Neural cell (in vitro differentiated cells): ENCODE measurements at regions not wholly inside any gene's neighbourhood (a gene's known extent, or its start where the extent isn't known, plus 50 kb on each side); places are given as distances from the start of the nearest gene placed in this dataset.

Source experiments
- H2AFZ ChIP-seq: fragments of 200-600, 300-800 bp; sonication (generic), shearing (Covaris generic); 2 replicates; pipeline ENCODE4 v1.6.0; 2014; ENCODE audit warnings: low read depth, mild to moderate bottlenecking, antibody characterized with exemption, low read length, moderate library complexity
- H3F3A ChIP-seq: fragments of 200-600 bp; shearing (Covaris generic); 2 replicates; pipeline ENCODE4 v1.6.1; 2016; ENCODE audit warnings: mild to moderate bottlenecking, moderate library complexity, mixed read lengths, antibody characterized with exemption, low read length; ENCODE audit not compliant: insufficient read depth, poor library complexity, severe bottlenecking
- H3K27ac ChIP-seq: fragments of 200-600, 300-800 bp; sonication (generic), shearing (Covaris generic); 2 replicates; pipeline ENCODE4 v1.5.1; 2014; ENCODE audit warnings: mild to moderate bottlenecking, low read length, moderate library complexity
- H3K27me3 ChIP-seq: fragments of 300-800, 200-600 bp; sonication (generic), shearing (Covaris generic); 2 replicates; pipeline ENCODE4 v1.6.0; 2014; ENCODE audit warnings: mild to moderate bottlenecking, low read depth, low read length, moderate library complexity; ENCODE audit not compliant: insufficient read depth
- H3K36me3 ChIP-seq: fragments of 300-800, 200-600 bp; sonication (generic), shearing (Covaris generic); 2 replicates; pipeline ENCODE4 v1.5.1; 2014; ENCODE audit warnings: mild to moderate bottlenecking, antibody characterized with exemption, low read length, moderate library complexity; ENCODE audit not compliant: insufficient read depth
- H3K4me2 ChIP-seq: fragments of 300-800, 200-600 bp; sonication (generic), shearing (Covaris generic); 2 replicates; pipeline ENCODE4 v1.6.0; 2014; ENCODE audit warnings: mild to moderate bottlenecking, low read length
- H3K4me3 ChIP-seq: fragments of 300-800, 200-600 bp; sonication (generic), shearing (Covaris generic); 2 replicates; pipeline ENCODE4 v1.5.1; 2014; ENCODE audit warnings: mild to moderate bottlenecking, low read length, moderate library complexity
- H3K79me2 ChIP-seq: fragments of 200-600 bp; shearing (Covaris generic); replicated peaks from 2 replicates; pipeline ENCODE4 v1.6.0; 2014; ENCODE audit warnings: mild to moderate bottlenecking, low read length, moderate library complexity; ENCODE audit not compliant: insufficient read depth
- H3K9ac ChIP-seq: fragments of 300-800, 200-600 bp; sonication (generic), shearing (Covaris generic); 2 replicates; pipeline ENCODE4 v1.6.1; 2016; ENCODE audit warnings: mild to moderate bottlenecking, low read length, mixed read lengths
- H3K9me2 ChIP-seq: fragments of 200-600 bp; shearing (Covaris generic); 2 replicates; pipeline ENCODE4 v1.6.1; 2016; ENCODE audit warnings: mild to moderate bottlenecking, low read length, mixed read lengths; ENCODE audit not compliant: insufficient read depth
- H3K9me3 ChIP-seq: fragments of 200-600, 300-800 bp; sonication (generic), shearing (Covaris generic); 2 replicates; pipeline ENCODE4 v1.6.1; 2016; ENCODE audit warnings: mild to moderate bottlenecking, mixed run types, low read length, moderate library complexity, mixed read lengths
- H4K20me1 ChIP-seq: fragments of 200-600 bp; shearing (Covaris generic); 2 replicates; pipeline ENCODE4 v1.6.1; 2016; ENCODE audit warnings: mild to moderate bottlenecking, mixed run types; ENCODE audit not compliant: insufficient read depth
- CTCF ChIP-seq: fragments of 450-650 bp; IDR thresholded peaks from 2 replicates; pipeline ENCODE4 v1.5.1; 2014; ENCODE audit warnings: antibody characterized with exemption, mild to moderate bottlenecking, moderate library complexity; ENCODE audit not compliant: poor library complexity, severe bottlenecking
- EP300 ChIP-seq: fragments of 450-650 bp; conservative IDR thresholded peaks from 2 replicates; pipeline ENCODE4 v1.6.1; 2014; ENCODE audit warnings: antibody characterized with exemption, mild to moderate bottlenecking, moderate library complexity; ENCODE audit not compliant: poor library complexity, severe bottlenecking
- EZH2 ChIP-seq: fragments of 200-600, 300-800 bp; shearing (Covaris generic), sonication (generic); IDR thresholded peaks from 2 replicates; pipeline ENCODE4 v1.6.1; 2014; ENCODE audit warnings: antibody characterized with exemption, low read length, borderline replicate concordance, mild to moderate bottlenecking; ENCODE audit not compliant: insufficient read depth, poor library complexity, severe bottlenecking
- MXI1 ChIP-seq: fragments of 450-650 bp; conservative IDR thresholded peaks from 2 replicates; pipeline ENCODE4 v1.6.1; 2014; ENCODE audit warnings: antibody characterized with exemption, mild to moderate bottlenecking; ENCODE audit not compliant: poor library complexity, severe bottlenecking
- POLR2AphosphoS5 ChIP-seq: IDR thresholded peaks from 2 replicates; pipeline ENCODE4 v1.6.1; 2012
- RAD21 ChIP-seq: fragments of 450-650 bp; conservative IDR thresholded peaks from 2 replicates; pipeline ENCODE4 v1.6.1; 2014; ENCODE audit warnings: antibody characterized with exemption, mild to moderate bottlenecking, moderate library complexity
- REST ChIP-seq: IDR thresholded peaks from 2 replicates; pipeline ENCODE4 v1.6.1; 2012; ENCODE audit warnings: borderline replicate concordance
- SMC3 ChIP-seq: fragments of 450-650 bp; conservative IDR thresholded peaks from 2 replicates; pipeline ENCODE4 v1.6.1; 2014; ENCODE audit warnings: antibody characterized with exemption, mild to moderate bottlenecking, moderate library complexity; ENCODE audit not compliant: poor library complexity
- TAF1 ChIP-seq: IDR thresholded peaks from 2 replicates; pipeline ENCODE4 v1.6.1; 2012; ENCODE audit warnings: low read depth

- Histone ChIP-seq H3K4me2 (no peak overlapping the region), H3K4me3 (no peak overlapping the region), H3K36me3 (no peaks in the 10 kb centered on the region), H3K27me3 (no peaks in the 10 kb centered on the region), H3K79me2 (no peaks in the 10 kb centered on the region), H3K9me3 (no peaks in the 10 kb centered on the region), H2AFZ (no peak overlapping the region), H3F3A (no peaks in the 10 kb centered on the region), H3K9me2 (no peaks in the 10 kb centered on the region), H3K9ac (no peak overlapping the region), H3K27ac (no peak overlapping the region), H4K20me1 (no peaks in the 10 kb centered on the region)
- no peak for TF ChIP-seq REST
These were observed 199.2 kb upstream of the CDH4 start for GRCh38 chr20:61052776-61053442.

- Histone ChIP-seq H3K9me2 (no peaks in the 10 kb centered on the region), H4K20me1 (no peaks in the 10 kb centered on the region), H3K27me3 (no peaks in the 10 kb centered on the region)
These were observed 198.6 kb upstream of the CDH4 start for GRCh38 chr20:61053487-61053886.

More at GRCh38 chr20:61053487-61053886, 198.6 kb upstream of the CDH4 start:
- no peak for TF ChIP-seq EZH2
- TF ChIP-seq TAF1, result no peak
- no peak for TF ChIP-seq CTCF
- no peak for TF ChIP-seq MXI1
- TF ChIP-seq SMC3, result no peak
- no peak for TF ChIP-seq RAD21
- no peak for TF ChIP-seq REST
- TF ChIP-seq POLR2AphosphoS5, result no peak
- TF ChIP-seq EP300, result no peak
- H2AFZ ChIP-seq, result no peak overlapping the region
- no peak overlapping the region for H3K27ac ChIP-seq
- H3F3A ChIP-seq, result no peaks in the 10 kb centered on the region
- no peaks in the 10 kb centered on the region for H3K36me3 ChIP-seq
- H3K79me2 ChIP-seq, result no peaks in the 10 kb centered on the region
- H3K4me3 ChIP-seq, result no peak overlapping the region
- H3K9me3 ChIP-seq, result no peaks in the 10 kb centered on the region
- H3K9ac ChIP-seq, result no peak overlapping the region
- no peak overlapping the region for H3K4me2 ChIP-seq
